ENCODE measurements at regions not wholly inside any gene's neighbourhood (a gene's known extent, or its start where the extent isn't known, plus 50 kb on each side); places are given as distances from the start of the nearest gene placed in this dataset.

- no peaks in the 10 kb centered on the region for H3K36me3 ChIP-seq (ENCODE audit: low read length)
- no peaks in the 10 kb centered on the region for H3K9me2 ChIP-seq (replicated peaks; ENCODE audit: insufficient read depth, low read length)
- no peak for TF ChIP-seq CTCF (IDR thresholded peaks at IDR 0.05; ENCODE audit: insufficient read depth, low read length, poor library complexity, severe bottlenecking)
- TF ChIP-seq EZH2phosphoT487 (conservative IDR thresholded peaks at IDR 0.05; ENCODE audit: low read length): no peak
- no peak overlapping the region for H2AFZ ChIP-seq (ENCODE audit: low read depth, low read length, severe bottlenecking)
- H3K27me3 ChIP-seq (ENCODE audit: low read length): no peaks in the 10 kb centered on the region
- H3K4me2 ChIP-seq (ENCODE audit: low read depth, low read length, poor library complexity, severe bottlenecking): no peak overlapping the region
- H3F3A ChIP-seq (ENCODE audit: insufficient read depth): no peaks in the 10 kb centered on the region
- H4K20me1 ChIP-seq (ENCODE audit: low read depth, low read length): no peaks in the 10 kb centered on the region
- H3K4me3 ChIP-seq (ENCODE audit: insufficient read depth, low read length, poor library complexity, severe bottlenecking): no peak overlapping the region
- no peak overlapping the region for H3K9ac ChIP-seq (ENCODE audit: low read length)
- no peaks in the 10 kb centered on the region for H3K9me3 ChIP-seq (ENCODE audit: insufficient read depth, low read length)
- no peaks in the 10 kb centered on the region for H3K79me2 ChIP-seq (ENCODE audit: insufficient read depth, low read length)
- no peak overlapping the region for H3K27ac ChIP-seq (ENCODE audit: low read depth, low read length)
Measured at GRCh38 chr12:98256830-98257229, 258.6 kb upstream of the TMPO start.

GRCh38 chr12:98259693-98260092 lies 255.7 kb upstream of the TMPO start:
- Histone ChIP-seq H3K27ac (ENCODE audit: low read depth, low read length) (no peak overlapping the region), H3K4me2 (ENCODE audit: low read depth, low read length, poor library complexity, severe bottlenecking) (no peak overlapping the region), H3K27me3 (ENCODE audit: low read length) (no peaks in the 10 kb centered on the region), H3K79me2 (ENCODE audit: insufficient read depth, low read length) (no peaks in the 10 kb centered on the region), H2AFZ (ENCODE audit: low read depth, low read length, severe bottlenecking) (no peak overlapping the region), H3K9me3 (ENCODE audit: insufficient read depth, low read length) (no peaks in the 10 kb centered on the region), H3F3A (ENCODE audit: insufficient read depth) (no peaks in the 10 kb centered on the region), H4K20me1 (ENCODE audit: low read depth, low read length) (no peaks in the 10 kb centered on the region), H3K36me3 (ENCODE audit: low read length) (no peaks in the 10 kb centered on the region), H3K9me2 (replicated peaks; ENCODE audit: insufficient read depth, low read length) (no peaks in the 10 kb centered on the region), H3K9ac (ENCODE audit: low read length) (no peak overlapping the region), H3K4me3 (ENCODE audit: insufficient read depth, low read length, poor library complexity, severe bottlenecking) (no peak overlapping the region)
- TF ChIP-seq CTCF (IDR thresholded peaks at IDR 0.05; ENCODE audit: insufficient read depth, low read length, poor library complexity, severe bottlenecking): no peak
- no peak for TF ChIP-seq EZH2phosphoT487 (conservative IDR thresholded peaks at IDR 0.05; ENCODE audit: low read length)

GRCh38 chr12:98260276-98260675 lies 255.1 kb upstream of the TMPO start:
- Histone ChIP-seq H3K79me2 (ENCODE audit: insufficient read depth, low read length) (no peaks in the 10 kb centered on the region), H3K36me3 (ENCODE audit: low read length) (no peaks in the 10 kb centered on the region), H2AFZ (ENCODE audit: low read depth, low read length, severe bottlenecking) (no peak overlapping the region), H3K4me3 (ENCODE audit: insufficient read depth, low read length, poor library complexity, severe bottlenecking) (no peak overlapping the region), H4K20me1 (ENCODE audit: low read depth, low read length) (no peaks in the 10 kb centered on the region), H3F3A (ENCODE audit: insufficient read depth) (no peaks in the 10 kb centered on the region), H3K9ac (ENCODE audit: low read length) (no peak overlapping the region), H3K4me2 (ENCODE audit: low read depth, low read length, poor library complexity, severe bottlenecking) (no peak overlapping the region), H3K27me3 (ENCODE audit: low read length) (no peaks in the 10 kb centered on the region), H3K27ac (ENCODE audit: low read depth, low read length) (no peak overlapping the region), H3K9me2 (replicated peaks; ENCODE audit: insufficient read depth, low read length) (no peaks in the 10 kb centered on the region), H3K9me3 (ENCODE audit: insufficient read depth, low read length) (no peaks in the 10 kb centered on the region)
- no peak for TF ChIP-seq EZH2phosphoT487 (conservative IDR thresholded peaks at IDR 0.05; ENCODE audit: low read length)
- no peak for TF ChIP-seq CTCF (IDR thresholded peaks at IDR 0.05; ENCODE audit: insufficient read depth, low read length, poor library complexity, severe bottlenecking)

GRCh38 chr12:98262902-98263301 lies 252.5 kb upstream of the TMPO start:
- no peak overlapping the region for H3K4me3 ChIP-seq (ENCODE audit: insufficient read depth, low read length, poor library complexity, severe bottlenecking)
- TF ChIP-seq CTCF (IDR thresholded peaks at IDR 0.05; ENCODE audit: insufficient read depth, low read length, poor library complexity, severe bottlenecking) (no peak), EZH2phosphoT487 (conservative IDR thresholded peaks at IDR 0.05; ENCODE audit: low read length) (no peak)
- H3K79me2 ChIP-seq (ENCODE audit: insufficient read depth, low read length): no peaks in the 10 kb centered on the region
- H3K9ac ChIP-seq (ENCODE audit: low read length): no peak overlapping the region
- H3K9me3 ChIP-seq (ENCODE audit: insufficient read depth, low read length): no peaks in the 10 kb centered on the region
- no peak overlapping the region for H3K4me2 ChIP-seq (ENCODE audit: low read depth, low read length, poor library complexity, severe bottlenecking)
- no peaks in the 10 kb centered on the region for H3F3A ChIP-seq (ENCODE audit: insufficient read depth)
- H3K36me3 ChIP-seq (ENCODE audit: low read length): no peaks in the 10 kb centered on the region
- no peaks in the 10 kb centered on the region for H3K27me3 ChIP-seq (ENCODE audit: low read length)
- no peaks in the 10 kb centered on the region for H3K9me2 ChIP-seq (replicated peaks; ENCODE audit: insufficient read depth, low read length)
- H3K27ac ChIP-seq (ENCODE audit: low read depth, low read length): no peak overlapping the region
- H2AFZ ChIP-seq (ENCODE audit: low read depth, low read length, severe bottlenecking): no peak overlapping the region
- H4K20me1 ChIP-seq (ENCODE audit: low read depth, low read length): no peaks in the 10 kb centered on the region
